H1 (cell line): ENCODE measurements at regions not wholly inside any gene's neighbourhood (a gene's known extent, or its start where the extent isn't known, plus 50 kb on each side); places are given as distances from the start of the nearest gene placed in this dataset.

Experiments used
- CTCF ChIA-PET: fragments of 300-600 bp; sonication (Branson Sonifier 250); formaldehyde crosslinking; loops from one replicate; lab custom pipeline; 2021; ENCODE audit not compliant: partially characterized antibody; lab: Charles Lee
- POLR2A ChIA-PET: fragments of 300-600 bp; sonication (Branson Sonifier 250); formaldehyde crosslinking; loops from one replicate; lab custom pipeline; 2021; ENCODE audit warnings: inconsistent platforms; ENCODE audit not compliant: partially characterized antibody; lab: Charles Lee
- DNase-seq, 2 experiments: peaks; one replicate each; pipeline versions ENCODE4 v3.0.0 to v3.0.0-alpha.2; 2010 to 2022; ENCODE audit warnings: low spot score in 2 of 2, low read depth in 1 of 2, mixed read lengths in 1 of 2
- FAIRE-seq: peaks from 2 replicates; lab custom pipeline; 2011; peaks lifted over from hg19 to GRCh38; lab: Jason Lieb, UNC
- H2AFZ ChIP-seq: 2 replicates; pipeline ENCODE4 v1.8.1; 2012; ENCODE audit warnings: low read length, inconsistent platforms
- H2AK5ac ChIP-seq: 2 replicates; pipeline ENCODE4 v1.6.1; 2013; ENCODE audit warnings: low read depth, low read length
- H2BK120ac ChIP-seq: replicated peaks from 2 replicates; pipeline ENCODE3; 2013; ENCODE audit warnings: low read depth, low read length, inconsistent platforms
- H2BK12ac ChIP-seq: 2 replicates; pipeline ENCODE4 v1.6.1; 2013; ENCODE audit warnings: low read depth, low read length
- H2BK15ac ChIP-seq: 2 replicates; pipeline ENCODE4 v1.6.1; 2013; ENCODE audit warnings: low read length
- H2BK20ac ChIP-seq: 2 replicates; pipeline ENCODE4 v1.6.1; 2013; ENCODE audit warnings: low read length
- H2BK5ac ChIP-seq: 2 replicates; pipeline ENCODE4 v1.6.1; 2013; ENCODE audit warnings: low read depth, low read length
- H3K14ac ChIP-seq: 2 replicates; pipeline ENCODE4 v1.6.1; 2013; ENCODE audit warnings: inconsistent platforms; ENCODE audit not compliant: insufficient read length
- H3K18ac ChIP-seq: 2 replicates; pipeline ENCODE4 v1.6.1; 2013; ENCODE audit warnings: low read length; ENCODE audit errors: extremely low read depth
- H3K23ac ChIP-seq: 2 replicates; pipeline ENCODE4 v1.6.1; 2013; ENCODE audit warnings: inconsistent platforms; ENCODE audit not compliant: insufficient read length
- H3K23me2 ChIP-seq: 2 replicates; pipeline ENCODE4 v1.6.1; 2013; ENCODE audit warnings: low read depth, low read length
- H3K27ac ChIP-seq: 2 replicates; pipeline ENCODE4 v1.6.1; 2011; ENCODE audit warnings: low read depth, low read length, inconsistent platforms
- H3K27me3 ChIP-seq, 4 experiments: replicated peaks in 1 of 4; 1 replicate in 1 of 4; 2 replicates in 3 of 4; pipeline versions ENCODE4 v1.6.1 to v1.8.1; 2011 to 2013; ENCODE audit warnings: low read length in 3 of 4, mild to moderate bottlenecking in 3 of 4, inconsistent platforms in 2 of 4, mixed read lengths in 2 of 4, moderate library complexity in 1 of 4; ENCODE audit not compliant: control insufficient read depth in 3 of 4, insufficient read depth in 3 of 4; ENCODE audit errors: extremely low read depth in 1 of 4
- H3K36me3 ChIP-seq, 4 experiments: 2 replicates each; pipeline versions ENCODE4 v1.6.1 to v1.8.1; 2011 to 2013; ENCODE audit warnings: mild to moderate bottlenecking in 4 of 4, low read length in 3 of 4, moderate library complexity in 2 of 4, control low read depth in 1 of 4, inconsistent platforms in 1 of 4; ENCODE audit not compliant: insufficient read depth in 4 of 4, control insufficient read depth in 2 of 4
- H3K4ac ChIP-seq: replicated peaks from 2 replicates; pipeline ENCODE3; 2013; ENCODE audit warnings: low read length, low read depth, mixed read lengths, inconsistent platforms; ENCODE audit not compliant: insufficient read length
- H3K4me1 ChIP-seq, 4 experiments: replicated peaks in 1 of 4; 1 replicate in 1 of 4; 2 replicates in 3 of 4; pipeline versions ENCODE4 v1.6.1 to v1.8.1; 2011 to 2013; ENCODE audit warnings: low read length in 3 of 4, inconsistent platforms in 2 of 4, mixed read lengths in 1 of 4; ENCODE audit not compliant: insufficient read depth in 4 of 4, control insufficient read depth in 3 of 4
- H3K4me2 ChIP-seq, 2 experiments: 2 replicates each; pipeline versions ENCODE4 v1.6.1 to v1.8.1; 2011 to 2013; ENCODE audit warnings: low read depth in 2 of 2, low read length in 2 of 2, control low read depth in 1 of 2, inconsistent platforms in 1 of 2, mild to moderate bottlenecking in 1 of 2; ENCODE audit not compliant: insufficient read depth in 1 of 2
- H3K4me3 ChIP-seq, 4 experiments: fragments of 200-600, 300-600 bp in 1 of 4; sonication (generic), shearing (Covaris generic), sonication (Bioruptor Twin) in 1 of 4; 2 replicates each; pipeline versions ENCODE4 v1.5.1 to v1.8.1; 2011 to 2016; ENCODE audit warnings: low read length in 4 of 4, low read depth in 3 of 4, control low read depth in 2 of 4, inconsistent platforms in 2 of 4, mild to moderate bottlenecking in 2 of 4, mixed read lengths in 1 of 4, moderate library complexity in 1 of 4; ENCODE audit not compliant: insufficient read depth in 2 of 4; ENCODE audit errors: extremely low read depth in 1 of 4
- H3K56ac ChIP-seq: replicated peaks from 2 replicates; pipeline ENCODE3; 2013; ENCODE audit warnings: low read depth, mild to moderate bottlenecking, mixed read lengths, low read length, inconsistent platforms; ENCODE audit not compliant: insufficient read length
- H3K79me1 ChIP-seq: 2 replicates; pipeline ENCODE4 v1.6.1; 2013; ENCODE audit warnings: low read depth, low read length, control low read depth
- H3K79me2 ChIP-seq, 2 experiments: 2 replicates each; pipeline versions ENCODE4 v1.6.1 to v1.8.1; 2012 to 2013; ENCODE audit warnings: low read length in 2 of 2, mild to moderate bottlenecking in 2 of 2, inconsistent platforms in 1 of 2; ENCODE audit not compliant: insufficient read depth in 2 of 2, control insufficient read depth in 1 of 2
- H3K9ac ChIP-seq, 4 experiments: replicated peaks in 1 of 4; 1 replicate in 1 of 4; 2 replicates in 3 of 4; pipeline versions ENCODE4 v1.6.1 to v1.8.1; 2011 to 2013; ENCODE audit warnings: low read depth in 3 of 4, low read length in 3 of 4, control low read depth in 2 of 4, mild to moderate bottlenecking in 2 of 4, moderate library complexity in 2 of 4, inconsistent platforms in 1 of 4; ENCODE audit errors: extremely low read depth in 1 of 4
- H3K9me3 ChIP-seq, 2 experiments: 2 replicates each; pipeline versions ENCODE4 v1.6.1 to v1.8.1; 2012 to 2013; ENCODE audit warnings: mild to moderate bottlenecking in 2 of 2, moderate library complexity in 2 of 2, control low read depth in 1 of 2, inconsistent platforms in 1 of 2, low read depth in 1 of 2, low read length in 1 of 2, mixed read lengths in 1 of 2; ENCODE audit not compliant: insufficient read depth in 2 of 2
- H4K20me1 ChIP-seq, 2 experiments: replicated peaks in 1 of 2; 2 replicates each; pipeline versions ENCODE3 to v1.8.1; 2011 to 2013; ENCODE audit warnings: inconsistent platforms in 2 of 2, low read length in 2 of 2, mild to moderate bottlenecking in 1 of 2; ENCODE audit not compliant: insufficient read depth in 2 of 2, control insufficient read depth in 1 of 2
- H4K5ac ChIP-seq: 2 replicates; pipeline ENCODE4 v1.6.1; 2013; ENCODE audit warnings: low read length, low read depth, mixed read lengths, inconsistent platforms; ENCODE audit not compliant: insufficient read length
- H4K8ac ChIP-seq: 2 replicates; pipeline ENCODE4 v1.8.0; 2013; ENCODE audit warnings: mild to moderate bottlenecking, moderate library complexity, low read length, inconsistent platforms; ENCODE audit not compliant: insufficient read depth; ENCODE audit errors: extremely low read depth
- H4K91ac ChIP-seq: replicated peaks from 2 replicates; pipeline ENCODE3; 2013; ENCODE audit warnings: low read length, mixed read lengths, inconsistent platforms; ENCODE audit not compliant: insufficient read length
- CBX5 ChIP-seq: fragments of 300-800, 300-1000 bp; sonication (generic); IDR thresholded peaks from 2 replicates; pipeline ENCODE4 v1.7.1; 2016; ENCODE audit warnings: antibody characterized with exemption, low read length, low read depth
- CTBP2 ChIP-seq: IDR thresholded peaks from 2 replicates; pipeline ENCODE4 v1.7.0; 2011; ENCODE audit warnings: borderline replicate concordance, mild to moderate bottlenecking, moderate library complexity, mixed read lengths, low read length; ENCODE audit not compliant: insufficient read depth, insufficient read length
- WGBS, 2 experiments: shearing (Covaris generic) in 1 of 2; methylation state at CpG; one replicate each; pipeline versions ENCODE4 v1.1.6 to v1.1.7; 2013 to 2015; ENCODE audit warnings: low lambda C conversion rate in 2 of 2, mixed read lengths in 2 of 2, inconsistent platforms in 1 of 2, low coverage in 1 of 2, missing lambda C conversion rate in 1 of 2; ENCODE audit not compliant: insufficient replicate concordance in 2 of 2, insufficient coverage in 1 of 2, insufficient read length in 1 of 2; ENCODE audit errors: extremely low coverage in 1 of 2, missing lambda C conversion rate in 1 of 2; 5-methylcytosine and 5-hydroxymethylcytosine counted together

DNA sequence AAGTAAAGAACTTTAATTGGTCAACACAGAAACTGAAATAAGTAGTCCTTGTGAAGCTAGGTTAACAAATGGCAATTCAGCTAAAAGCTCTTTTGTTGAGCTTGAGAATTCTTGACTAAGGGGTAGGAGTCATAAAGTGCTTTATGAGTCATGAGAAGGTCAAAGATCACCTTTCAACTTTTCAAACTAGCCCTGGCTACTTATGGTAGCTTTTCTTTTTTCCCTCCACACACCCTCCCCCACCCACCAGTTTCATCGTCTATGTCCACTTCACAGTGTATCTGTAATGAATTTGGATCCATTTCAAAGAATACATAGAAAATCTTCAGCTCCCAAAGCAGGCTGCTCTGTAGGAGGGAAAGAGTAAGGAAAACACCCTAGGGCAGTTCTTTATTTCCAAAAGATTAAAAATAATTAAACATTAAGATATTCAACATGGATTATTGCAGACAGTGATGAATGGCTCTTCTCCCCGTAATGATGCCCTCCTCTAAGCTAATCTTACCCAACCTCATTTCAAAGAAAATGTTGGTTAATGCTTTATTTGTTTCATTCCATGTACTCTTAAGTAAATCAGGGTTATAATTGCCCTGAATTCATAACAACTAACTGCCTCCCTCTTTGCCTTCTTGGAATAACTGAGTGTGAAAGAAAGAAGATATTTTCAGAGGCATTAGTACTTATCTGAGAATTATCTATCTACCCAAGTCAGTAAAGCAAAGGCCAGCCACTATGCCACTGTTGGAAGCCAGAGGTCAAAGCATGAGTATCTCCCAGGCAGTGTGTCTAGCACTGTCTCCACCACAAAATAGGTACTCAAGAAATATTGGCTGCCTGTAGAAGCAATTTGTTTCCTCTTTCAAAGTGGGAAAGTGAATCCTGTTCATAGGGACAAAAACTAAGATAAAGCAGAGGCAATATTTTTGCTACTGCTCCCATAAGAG lies 290.6 kb downstream of the PIK3R1 start:
- H4K8ac ChIP-seq: no peak overlapping the region
- CTCF ChIA-PET: no interaction called here
- no peak for FAIRE-seq

More for the DNA sequence above, 290.6 kb downstream of the PIK3R1 start:
- Histone ChIP-seq H3K9ac (no peak overlapping the region), H3K9me3 (peaks cover 0 to 4% of the 10 kb centered on the region in 2 experiments; a peak in 1 of 4 replicates), H3K27ac (no peak overlapping the region), H3K23ac (no peak overlapping the region), H2BK120ac (no peak overlapping the region), H3K14ac (no peak overlapping the region), H2BK12ac (no peak overlapping the region), H3K23me2 (no peaks in the 10 kb centered on the region), H3K79me2 (no peaks in the 10 kb centered on the region), H2BK5ac (no peak overlapping the region), H3K4me3 (no peak overlapping the region), H4K91ac (no peak overlapping the region), H3K36me3 (no peaks in the 10 kb centered on the region), H3K79me1 (no peaks in the 10 kb centered on the region), H2AFZ (no peak overlapping the region), H4K5ac (no peak overlapping the region), H3K56ac (no peak overlapping the region), H3K27me3 (no peaks in the 10 kb centered on the region), H4K20me1 (no peaks in the 10 kb centered on the region), H3K4me2 (no peak overlapping the region), H2BK20ac (no peak overlapping the region), H3K4ac (no peak overlapping the region), H3K4me1 (no peaks in the 10 kb centered on the region), H2AK5ac (no peak overlapping the region), H3K18ac (no peak overlapping the region), H2BK15ac (no peak overlapping the region)
- no peak for DNase-seq
- TF ChIP-seq CBX5 (no peak), CTBP2 (no peak)
- WGBS, 2 experiments: 97% methylated on average over 2 of the region's 2 CpGs; no CpG with 5 or more reads in 1 of the 2 experiments
- POLR2A ChIA-PET: no interaction called here
